Stromal cell of bone marrow (primary cell): ENCODE measurements at regions not wholly inside any gene's neighbourhood (a gene's known extent, or its start where the extent isn't known, plus 50 kb on each side); places are given as distances from the start of the nearest gene placed in this dataset.

Experiments
- DNase-seq: peaks from one replicate; pipeline ENCODE4 v3.0.0-alpha.2; 2012; ENCODE audit warnings: low read depth

DNA sequence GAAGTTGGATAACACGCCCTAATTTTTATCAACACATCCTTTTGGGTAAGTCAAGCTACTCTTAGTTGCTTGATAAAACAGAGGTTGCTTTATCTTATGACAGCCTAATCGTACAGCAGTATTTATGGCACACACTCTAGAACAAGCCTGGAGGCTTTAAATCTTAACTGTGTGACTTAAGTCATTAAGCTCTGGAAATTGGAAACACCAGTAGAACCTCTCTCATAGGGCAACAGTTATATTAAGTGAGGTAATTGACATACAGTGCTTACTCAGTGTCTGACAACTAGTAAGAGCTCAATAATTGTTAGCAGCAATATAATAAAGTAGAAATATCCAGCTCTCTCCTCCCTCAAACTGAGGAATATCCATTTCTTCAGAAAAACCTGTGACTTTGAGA is 808.9 kb upstream of the WWC1 start:
- no peak for DNase-seq

GRCh38 chr5:167485061-167485774 is 806.2 kb upstream of the WWC1 start:
- DNase-seq, result no peak

DNA sequence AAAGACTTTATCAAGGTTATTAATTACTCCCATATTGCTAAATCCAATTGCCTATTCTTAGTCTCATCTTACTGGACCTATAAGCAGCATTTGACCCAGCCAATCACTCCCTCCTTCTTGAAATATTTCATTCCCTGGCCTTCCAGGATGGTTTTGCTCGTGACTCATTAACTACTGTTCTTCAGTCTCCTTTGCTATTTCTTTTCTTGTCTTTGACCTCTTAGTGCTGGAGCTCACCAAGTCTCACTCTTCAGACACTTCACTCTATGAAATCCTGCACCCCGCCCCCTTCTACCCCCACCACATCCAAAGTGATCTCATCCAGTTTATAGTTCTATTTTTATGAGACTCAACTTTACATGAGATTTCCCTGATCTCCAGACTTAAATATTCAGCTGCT is 803.1 kb upstream of the WWC1 start:
- DNase-seq, result no peak

GRCh38 chr5:167489202-167489601 is 802.2 kb upstream of the WWC1 start:
- no peak for DNase-seq

GRCh38 chr5:167503926-167504720 is 787.3 kb upstream of the WWC1 start:
- DNase-seq, result no peak

DNA sequence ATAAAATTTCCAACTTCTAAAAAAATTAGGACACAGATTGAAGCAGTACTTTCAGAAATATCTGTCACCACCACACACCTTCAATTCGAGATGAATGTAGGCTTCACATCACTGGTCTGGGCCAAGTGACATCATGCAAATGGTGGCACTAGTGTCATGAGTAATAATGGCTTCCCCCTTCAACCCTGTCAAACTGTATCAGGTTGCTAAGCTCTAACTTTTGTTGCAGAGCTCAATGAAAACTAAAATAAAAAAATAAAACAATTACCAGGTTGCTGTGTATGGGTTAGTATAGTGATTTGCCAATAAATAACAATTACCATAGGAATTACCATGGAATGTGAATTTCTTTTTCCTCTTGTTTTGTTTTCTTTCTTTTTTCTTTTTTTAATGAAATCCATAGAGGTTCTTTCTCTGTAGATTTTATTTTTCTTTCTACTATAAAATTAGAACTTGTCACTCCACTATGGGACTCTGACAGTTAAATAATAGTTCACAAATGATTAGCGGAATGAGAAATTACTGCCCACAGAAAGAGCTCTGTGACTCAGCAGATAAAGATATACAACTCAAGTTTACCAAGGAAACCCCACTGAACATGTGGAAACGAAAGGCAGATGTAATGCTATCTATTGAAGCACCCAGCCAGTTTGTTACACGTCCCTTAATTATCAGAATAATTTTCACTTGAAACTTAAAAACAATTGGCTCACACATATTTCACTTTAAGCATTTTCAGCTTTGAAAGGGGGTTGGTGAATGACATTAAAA is 783.8 kb upstream of the WWC1 start:
- DNase-seq, result no peak

- no peak for DNase-seq
Observed at GRCh38 chr5:167509076-167509475, 782.4 kb upstream of the WWC1 start.

DNA sequence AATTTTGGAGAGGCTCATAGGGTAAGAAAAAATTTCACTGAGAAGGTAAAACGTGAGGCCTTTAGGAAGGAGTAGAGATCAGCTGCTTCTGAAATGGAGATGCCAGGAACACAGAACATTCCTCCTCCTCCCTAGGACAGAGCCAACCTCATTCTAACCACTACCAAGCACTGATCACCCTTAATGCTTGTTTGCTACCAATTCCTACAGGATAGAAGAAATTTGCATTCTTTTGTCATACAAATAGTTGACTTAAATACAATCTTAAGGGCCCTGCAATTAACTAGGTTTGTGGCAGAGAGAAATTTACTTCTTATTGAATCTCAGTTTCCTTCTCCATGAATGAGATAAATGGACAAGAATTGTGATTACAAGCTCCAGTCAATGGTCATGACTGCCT is 780.2 kb upstream of the WWC1 start:
- no peak for DNase-seq

- no peak for DNase-seq
Observed at GRCh38 chr5:167512111-167512510, 779.3 kb upstream of the WWC1 start.

- no peak for DNase-seq
Observed at GRCh38 chr5:167513381-167513780, 778.1 kb upstream of the WWC1 start.

GRCh38 chr5:167514461-167514860 is 777.0 kb upstream of the WWC1 start:
- DNase-seq, result no peak

- DNase-seq, result no peak
Observed at GRCh38 chr5:167525004-167525403, 766.4 kb upstream of the WWC1 start.

DNA sequence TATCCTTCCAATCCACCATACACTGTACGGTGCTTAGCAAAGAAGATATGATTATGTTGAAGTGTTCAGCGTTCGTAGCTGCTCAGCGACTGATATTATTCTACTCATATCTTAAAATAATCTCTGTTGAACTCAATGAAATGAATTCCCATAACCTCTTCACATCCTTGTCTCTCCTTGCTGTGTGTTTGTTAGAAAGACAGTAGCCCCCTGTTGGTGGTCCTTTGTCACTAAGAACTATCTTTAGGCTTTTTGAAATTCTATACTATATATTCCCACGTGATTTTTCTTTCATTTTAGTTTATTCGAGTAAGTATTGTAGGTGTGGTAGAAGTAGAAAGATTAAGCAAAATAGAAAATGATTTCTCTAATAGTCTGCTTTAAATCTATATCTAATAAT is 762.8 kb upstream of the WWC1 start:
- no peak for DNase-seq

- no peak for DNase-seq
Observed at GRCh38 chr5:167530548-167530947, 760.9 kb upstream of the WWC1 start.

DNA sequence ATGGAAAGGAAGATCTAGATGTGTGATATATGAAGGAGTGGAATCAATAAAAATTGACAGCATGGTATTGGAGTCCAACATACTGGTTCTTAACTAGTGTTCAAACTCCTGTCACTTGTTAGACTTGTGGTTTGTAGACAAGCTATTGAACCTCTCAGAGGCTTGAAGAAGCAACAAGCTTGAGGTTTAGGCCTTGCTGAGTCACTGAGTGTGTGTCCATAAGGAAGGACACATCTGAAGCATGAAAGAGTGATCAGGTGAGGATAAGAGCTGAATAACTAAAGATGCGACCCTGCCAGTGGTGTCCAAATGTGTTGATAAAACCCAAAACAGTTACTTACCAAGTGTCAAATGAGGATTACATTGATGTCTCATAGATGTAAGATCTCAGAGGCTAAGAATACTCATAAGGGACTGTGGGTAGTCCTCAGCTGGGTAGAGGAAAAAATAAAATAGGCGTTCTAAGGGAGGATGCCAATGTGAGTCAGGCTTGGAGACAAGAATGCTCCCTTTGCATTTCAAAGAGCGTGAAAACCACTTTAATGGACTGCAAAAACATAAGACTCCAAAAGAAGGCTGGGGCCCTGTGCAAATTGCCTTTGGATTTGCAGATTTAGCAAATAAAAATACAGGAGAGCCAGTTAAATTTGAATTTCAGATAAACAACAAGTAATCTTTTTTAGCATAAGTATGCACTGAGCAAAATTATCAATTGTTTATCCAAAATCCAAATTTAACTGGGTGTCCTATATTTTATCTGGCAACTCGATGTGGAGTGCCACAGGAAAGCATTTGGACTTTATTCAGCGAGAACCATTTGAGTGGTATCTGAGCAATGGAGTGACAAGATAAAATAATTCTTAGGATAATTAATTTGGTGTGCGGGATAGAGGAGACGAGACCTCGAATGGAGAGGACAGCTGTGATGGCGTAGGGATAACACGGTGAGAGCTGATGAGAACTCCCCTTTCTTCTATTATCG is 757.3 kb upstream of the WWC1 start:
- DNase-seq, result no peak

- no peak for DNase-seq
Observed at GRCh38 chr5:167539747-167540146, 751.7 kb upstream of the WWC1 start.

DNA sequence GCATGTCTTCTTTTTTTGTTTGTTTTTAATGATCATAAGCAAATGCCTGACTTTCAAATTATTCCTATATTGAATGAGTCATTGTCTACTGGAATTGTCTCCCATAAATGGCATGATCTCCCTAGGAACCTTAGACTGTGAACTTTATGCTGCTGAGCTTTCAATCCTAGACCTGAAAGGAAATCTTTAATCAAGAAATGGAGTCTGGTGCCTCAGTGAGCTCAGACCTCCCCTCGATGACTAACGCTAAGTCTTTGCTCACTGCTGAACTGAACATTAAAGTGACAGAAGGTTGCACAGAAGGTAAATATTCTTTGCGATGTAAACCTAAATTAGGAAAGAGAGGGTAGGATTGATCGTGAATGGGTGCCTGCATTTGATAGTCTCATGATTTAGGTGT is 745.2 kb upstream of the WWC1 start:
- no peak for DNase-seq

DNA sequence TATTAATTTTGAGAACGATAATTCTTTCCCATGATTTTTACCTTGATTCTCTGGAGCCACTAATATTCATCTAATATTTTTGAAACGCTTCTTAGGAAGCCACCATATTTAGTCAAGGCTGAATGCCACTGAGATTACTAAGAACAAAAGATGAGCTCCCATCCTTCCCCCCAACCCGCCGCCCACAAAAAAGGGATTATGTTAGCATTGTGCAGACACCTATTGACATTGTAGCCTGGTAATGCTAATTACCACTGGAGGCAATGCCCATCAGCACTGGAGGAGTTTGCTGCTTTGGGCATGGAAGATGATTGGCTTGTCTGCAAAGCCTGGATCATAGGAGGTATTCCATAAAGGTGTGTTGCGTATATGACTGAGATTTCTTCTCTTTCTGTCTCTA is 739.1 kb upstream of the WWC1 start:
- DNase-seq, result no peak

GRCh38 chr5:167553511-167553910 is 737.9 kb upstream of the WWC1 start:
- no peak for DNase-seq

DNA sequence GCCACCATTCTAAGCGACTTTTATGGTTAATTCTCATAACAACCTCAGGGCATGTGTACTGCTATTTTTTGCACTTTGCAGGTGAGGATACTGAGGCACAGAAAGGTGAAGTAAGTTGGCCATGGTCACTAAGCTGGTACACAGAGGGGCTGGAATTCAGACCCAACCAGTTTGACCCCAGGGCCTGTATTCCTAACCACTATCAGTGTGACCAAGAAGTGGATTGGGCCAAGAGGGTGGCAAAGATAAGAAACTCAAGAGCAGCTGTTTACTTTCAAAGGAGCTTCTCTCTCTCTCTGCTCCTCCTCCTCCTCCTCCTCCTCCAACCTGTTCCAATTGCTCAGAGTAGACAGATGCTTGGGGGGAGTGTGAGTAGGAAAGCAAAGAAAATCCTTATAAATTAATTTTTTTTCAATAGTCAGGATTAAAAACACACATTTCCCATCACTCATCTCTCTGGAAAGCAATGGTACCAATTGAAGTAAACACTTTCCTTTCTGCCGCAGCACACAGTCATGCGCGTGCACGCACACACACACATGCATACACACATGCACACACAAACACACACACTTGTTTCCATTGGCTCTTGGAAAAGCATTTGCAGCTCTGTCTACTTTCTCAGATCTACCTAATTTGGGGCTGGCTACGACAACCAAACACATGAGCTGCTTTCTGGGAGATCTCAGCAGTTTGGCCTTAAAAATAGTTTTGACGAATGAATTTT is 736.7 kb upstream of the WWC1 start:
- DNase-seq, result no peak

DNA sequence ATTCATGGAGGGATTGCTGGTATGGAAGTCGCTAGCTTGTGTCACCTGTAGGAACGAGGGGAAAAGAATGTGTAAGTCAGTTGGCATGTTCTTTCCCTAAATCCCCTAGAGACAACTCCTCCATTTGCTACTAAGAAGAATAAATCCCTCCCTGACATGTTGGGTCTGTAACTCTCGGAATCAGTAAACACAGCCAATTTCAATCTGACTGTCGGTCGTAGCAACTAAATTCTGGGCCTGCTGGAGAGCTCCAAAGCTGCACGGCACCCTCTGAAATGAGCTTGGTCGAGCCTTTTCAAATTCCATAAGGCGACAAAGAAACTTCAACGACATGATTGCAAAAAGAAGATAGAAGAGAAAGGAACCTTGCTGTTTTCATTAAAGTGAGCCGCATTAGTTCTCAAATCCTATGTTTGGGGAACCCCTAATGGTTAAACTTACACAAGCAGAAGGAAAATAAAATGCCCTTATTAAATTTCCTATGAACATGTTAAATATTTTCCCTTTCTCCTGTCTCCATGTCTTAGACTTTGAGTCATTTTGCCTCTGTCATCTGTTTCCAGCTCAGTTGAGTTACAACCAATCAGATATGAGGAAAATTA is 735.8 kb upstream of the WWC1 start:
- DNase-seq, result no peak
